Effector CD8-positive, alpha-beta T cell (primary cell): ENCODE measurements at regions not wholly inside any gene's neighbourhood (a gene's known extent, or its start where the extent isn't known, plus 50 kb on each side); places are given as distances from the start of the nearest gene placed in this dataset.

Experiments used
- DNase-seq: peaks from one replicate; lab custom pipeline; 2025; lab: John Stamatoyannopoulos, UW

DNA sequence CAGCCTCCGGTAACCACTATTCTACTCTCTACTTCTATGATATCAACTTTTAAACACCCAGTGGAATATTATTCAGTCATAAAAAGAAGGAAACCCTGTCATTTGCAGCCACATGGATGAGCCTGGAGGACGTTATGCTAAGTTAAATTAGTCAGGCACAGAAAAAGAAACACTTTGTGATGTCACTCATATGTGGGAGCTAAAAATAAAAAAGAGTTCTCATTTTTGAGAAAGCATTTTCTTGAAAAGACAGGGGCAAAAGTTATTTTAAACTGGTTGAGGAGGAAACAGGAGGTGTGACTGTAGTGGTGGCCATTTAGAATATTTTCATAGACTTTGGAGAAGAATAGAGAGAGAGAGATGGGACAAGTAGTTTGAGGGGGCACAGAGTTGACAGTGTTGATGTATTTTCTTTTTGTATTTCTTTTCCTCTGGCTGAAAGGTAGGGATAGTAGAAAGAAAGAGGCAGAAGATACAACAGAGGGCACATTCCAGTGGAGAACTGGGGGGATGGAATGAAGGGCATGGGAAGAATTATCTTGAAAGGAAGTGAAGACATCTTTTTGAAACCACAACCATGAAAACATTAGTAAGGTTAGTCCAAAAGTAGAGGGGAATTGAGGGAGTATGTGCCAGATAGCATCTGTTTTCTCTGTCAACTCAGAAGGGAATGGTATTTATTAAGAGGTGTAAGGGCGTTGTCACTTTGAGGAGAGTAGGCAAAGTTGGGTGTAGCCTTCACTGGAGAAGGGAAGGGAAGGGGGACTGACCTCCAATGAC, 181.3 kb upstream of the GMDS start:
- DNase-seq = no peak

DNA sequence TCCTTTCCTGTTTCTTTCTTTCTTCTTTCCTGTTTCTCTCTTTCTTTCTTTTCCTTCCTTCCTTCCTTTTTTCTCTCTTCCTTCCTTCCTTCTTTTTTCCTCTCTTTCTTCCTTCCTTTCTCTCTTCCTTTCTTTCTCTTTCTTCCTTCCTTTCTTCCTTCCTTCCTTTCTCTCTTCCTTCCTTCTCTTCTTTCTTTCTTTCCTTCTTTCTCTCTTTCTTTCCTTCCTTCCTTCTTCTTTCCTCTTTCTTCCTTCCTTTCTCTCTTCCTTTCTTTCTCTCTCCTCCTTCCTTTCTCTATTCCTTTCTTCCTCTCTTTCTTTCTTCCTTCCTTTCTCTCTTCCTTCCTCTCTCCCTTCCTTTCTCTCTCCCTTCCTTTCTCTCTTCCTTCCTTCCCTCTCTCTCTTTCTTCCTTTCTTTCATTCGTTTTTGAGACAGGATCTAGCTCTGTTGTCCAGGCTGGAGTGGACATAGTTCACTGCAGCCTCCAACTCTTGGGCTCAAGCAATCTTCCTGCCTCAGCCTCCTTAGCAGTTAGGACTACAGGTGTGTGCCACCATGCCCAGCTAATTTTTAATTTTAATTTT, 170.8 kb upstream of the GMDS start:
- DNase-seq = no peak

DNA sequence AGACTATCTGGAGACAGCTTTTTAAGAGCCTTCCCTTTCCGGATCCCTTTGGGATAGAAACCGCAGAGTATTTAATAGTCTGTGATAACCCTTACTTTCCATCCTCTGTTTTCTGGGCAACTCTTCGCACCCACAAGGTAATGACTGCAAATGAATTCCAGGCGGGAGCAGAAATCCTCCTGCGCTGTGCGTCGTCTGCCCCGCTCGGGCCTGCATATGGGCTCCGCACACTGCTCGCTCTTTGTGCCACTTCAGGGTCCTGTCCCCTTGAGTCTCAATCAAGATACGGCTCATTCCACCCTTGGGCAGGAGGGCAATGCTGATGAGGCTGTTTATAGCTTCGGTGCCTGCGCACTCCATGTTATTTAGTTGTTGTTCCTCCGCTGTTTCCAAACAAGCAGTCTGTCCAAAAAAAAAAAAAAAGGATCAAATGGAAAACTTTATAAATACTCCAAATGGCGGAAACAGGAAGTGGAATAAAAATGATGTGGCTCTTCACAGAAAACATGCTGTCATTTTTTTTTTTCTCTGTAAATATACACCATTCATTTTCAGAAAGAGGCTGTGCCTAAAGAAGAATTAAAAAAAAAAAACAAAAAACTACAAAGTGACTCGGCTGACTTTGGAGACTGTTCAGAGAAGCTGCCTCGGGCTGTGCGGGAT, 169.6 kb upstream of the GMDS start:
- no peak for DNase-seq

DNA sequence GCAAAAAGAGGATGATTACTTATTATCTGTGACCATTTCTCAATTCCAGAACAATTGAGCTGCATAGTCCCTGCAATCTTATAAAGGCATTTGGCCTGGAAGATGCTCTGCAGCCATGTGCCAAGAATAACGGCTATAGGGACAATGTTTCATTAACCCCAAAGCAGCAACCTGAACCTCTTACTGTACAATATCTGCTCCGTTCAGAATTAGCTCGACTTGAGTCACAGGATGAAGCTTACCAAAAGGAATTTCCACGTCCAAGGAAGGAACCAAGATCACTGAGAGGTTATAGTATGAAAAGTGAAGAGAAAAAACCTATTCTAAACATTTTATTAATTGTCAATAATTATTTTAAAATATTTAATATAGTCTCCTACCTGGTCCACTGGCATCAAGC, 167.3 kb upstream of the GMDS start:
- no peak for DNase-seq

DNA sequence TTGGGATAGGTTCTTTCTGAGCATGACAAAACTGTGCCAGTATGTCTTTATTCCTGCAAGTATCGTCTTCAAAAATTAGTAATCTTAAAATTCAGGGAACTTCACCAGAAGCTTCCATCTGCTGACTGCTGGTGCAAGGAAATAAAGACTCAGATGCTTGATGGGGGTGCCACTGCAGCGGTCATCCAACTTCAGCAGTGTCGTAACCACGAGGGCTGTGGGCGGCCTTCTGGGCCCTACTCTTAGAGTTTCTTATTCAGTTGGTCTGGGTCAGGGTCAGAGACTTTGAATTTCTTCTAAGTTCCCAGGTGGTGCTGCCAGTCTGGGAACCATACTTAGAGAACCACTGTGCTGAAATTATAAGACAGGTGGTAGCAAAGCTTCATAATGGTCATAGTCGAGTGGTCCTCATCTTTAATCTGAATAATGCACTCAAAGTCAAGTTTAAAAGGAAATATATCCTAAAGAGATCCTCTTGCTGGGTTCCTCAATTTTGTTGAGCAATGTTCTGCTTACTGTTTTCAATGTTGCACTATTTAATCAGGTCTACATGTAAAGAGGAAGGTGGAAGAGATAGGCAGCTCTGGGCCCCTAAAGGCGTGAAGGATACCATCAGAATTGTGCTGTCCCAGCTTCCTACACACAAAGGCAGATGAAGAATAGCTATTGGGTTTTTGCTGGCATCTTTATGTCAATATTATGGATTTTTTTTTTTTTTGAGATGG, 165.4 kb upstream of the GMDS start:
- no peak for DNase-seq

DNA sequence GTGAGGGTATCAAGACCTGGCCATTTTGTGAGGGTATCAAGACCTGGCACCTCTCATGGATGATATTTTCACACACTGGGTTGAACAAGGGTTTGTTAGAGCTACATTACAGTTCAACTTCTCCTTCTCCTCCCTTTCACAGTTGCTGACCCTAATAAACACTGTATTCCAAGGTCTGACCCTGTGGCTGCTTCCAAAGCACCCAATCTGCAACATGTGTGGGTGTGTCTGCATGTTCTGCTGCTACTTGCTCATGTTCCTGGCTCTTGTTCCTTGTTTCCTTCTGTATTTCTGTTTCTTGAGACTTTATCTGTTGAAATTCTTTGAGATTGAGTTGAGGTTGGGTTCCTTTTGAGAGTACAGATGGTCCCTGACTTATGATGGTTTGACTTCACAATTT, 162.1 kb upstream of the GMDS start:
- no peak for DNase-seq

DNA sequence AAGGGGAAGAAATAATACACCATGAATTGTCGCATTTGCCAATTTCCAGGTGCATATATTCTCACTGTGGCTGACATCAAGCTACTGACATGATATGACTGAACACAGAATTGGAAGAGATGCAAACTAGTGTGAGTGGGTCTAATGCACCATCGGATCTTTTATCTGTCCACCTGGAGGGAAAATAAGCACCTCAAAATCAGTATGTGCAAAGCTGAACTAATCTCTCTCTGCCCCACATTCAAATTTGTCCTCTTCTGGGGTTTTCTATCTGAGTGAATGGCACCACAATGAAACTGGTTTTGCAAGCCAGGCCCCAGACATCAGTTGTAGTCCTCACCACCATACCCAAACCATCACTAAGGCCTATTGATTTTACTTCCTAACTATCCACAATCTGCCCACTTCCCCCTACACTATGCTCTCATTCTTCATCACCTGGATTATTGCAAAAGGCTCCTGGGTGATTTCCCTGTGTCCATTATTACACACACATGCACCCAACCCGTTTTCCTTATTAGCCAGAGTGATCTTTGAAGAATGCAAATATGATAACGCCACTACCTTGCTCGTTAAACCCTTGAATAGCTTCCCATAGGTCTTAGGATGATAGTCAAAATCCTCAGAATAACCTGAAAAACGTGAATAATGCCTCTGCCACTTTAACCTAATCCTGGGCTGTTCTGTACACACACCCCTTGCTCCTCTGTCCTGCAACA, 159.0 kb upstream of the GMDS start:
- no peak for DNase-seq

DNA sequence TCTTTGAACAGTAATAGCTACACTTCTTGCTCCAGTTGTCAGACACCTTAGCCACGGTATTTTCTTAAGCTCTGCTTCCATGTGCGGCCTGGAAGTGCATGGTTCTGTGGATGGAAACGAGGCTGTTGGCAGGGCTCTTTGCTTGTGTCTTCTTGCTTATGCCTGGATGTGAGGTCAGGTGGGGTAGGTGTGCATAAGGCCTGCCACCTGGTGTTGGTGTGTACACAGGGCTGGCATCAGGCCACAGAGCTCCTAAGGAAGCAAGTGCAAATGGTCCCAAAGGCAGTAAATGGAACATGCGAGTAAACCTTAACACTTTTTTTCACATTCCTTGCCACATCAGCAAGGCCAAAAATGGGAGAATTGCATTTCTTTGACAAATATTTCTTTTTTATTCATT, 158.1 kb upstream of the GMDS start:
- DNase-seq = no peak

DNA sequence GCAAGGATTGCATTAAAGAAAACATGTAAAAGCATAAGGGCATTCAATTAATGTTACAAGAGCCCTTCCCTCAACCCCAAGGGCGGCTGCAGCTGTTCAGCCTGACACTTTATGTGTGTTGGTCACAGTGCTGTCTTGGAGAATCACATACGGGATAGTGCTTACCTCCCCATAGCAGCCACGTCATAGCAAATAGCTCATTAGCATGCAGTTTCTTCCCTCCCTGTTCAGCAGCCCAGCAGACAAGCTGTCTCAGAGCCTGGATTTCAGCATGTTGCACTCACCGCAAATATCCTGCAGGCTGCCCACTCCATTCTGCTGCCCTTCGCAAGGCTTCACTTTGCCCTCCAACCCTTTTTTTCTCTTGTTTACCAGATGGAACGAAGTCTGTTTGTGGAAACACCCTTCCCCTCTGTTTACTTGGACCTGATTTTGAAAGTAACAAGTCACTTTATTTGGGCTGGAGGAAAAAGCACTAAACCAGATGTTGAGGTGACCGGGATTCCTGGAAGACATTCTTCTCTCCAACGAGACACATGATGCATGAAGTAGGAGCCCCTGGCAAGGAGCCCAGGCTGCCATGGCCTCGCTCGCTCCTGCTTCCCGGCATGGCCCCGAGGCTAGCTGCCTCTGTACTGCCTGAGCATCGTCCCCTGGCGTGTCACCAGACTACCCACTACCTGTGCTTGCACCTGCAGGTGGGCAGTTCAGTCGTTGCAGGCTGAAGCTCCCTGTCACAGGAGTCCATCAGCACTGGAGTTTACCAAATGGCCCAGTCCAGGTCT, 151.6 kb upstream of the GMDS start:
- no peak for DNase-seq

DNA sequence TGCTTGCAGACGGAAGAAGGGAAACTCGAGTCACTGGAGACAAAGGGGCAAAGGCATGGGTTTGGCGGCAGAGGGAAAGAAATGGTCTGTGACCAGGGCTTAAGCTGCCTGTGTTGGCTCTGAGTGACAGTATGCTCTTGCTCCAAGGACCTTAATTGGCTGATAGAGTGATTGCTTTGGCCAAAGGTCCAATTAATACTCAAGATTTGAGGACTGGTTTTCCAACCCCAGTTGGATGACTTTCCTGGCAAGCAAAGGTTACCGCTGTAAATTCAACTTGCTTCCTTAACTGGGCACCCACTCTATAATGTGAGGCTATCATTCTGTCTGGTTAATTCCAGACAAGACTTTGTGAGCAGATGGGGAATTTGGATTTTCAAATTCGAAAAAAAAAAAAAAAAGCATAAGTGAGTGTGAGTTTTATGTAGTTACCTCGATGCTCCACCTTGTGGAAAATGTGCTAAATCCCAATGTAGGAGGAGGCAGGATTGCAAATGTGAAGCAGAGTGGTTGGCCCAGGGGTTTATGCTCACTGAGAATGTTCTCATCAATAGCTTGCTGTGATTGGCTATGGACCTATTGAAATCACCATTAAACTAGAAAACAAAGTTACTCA, 150.7 kb upstream of the GMDS start:
- no peak for DNase-seq

DNA sequence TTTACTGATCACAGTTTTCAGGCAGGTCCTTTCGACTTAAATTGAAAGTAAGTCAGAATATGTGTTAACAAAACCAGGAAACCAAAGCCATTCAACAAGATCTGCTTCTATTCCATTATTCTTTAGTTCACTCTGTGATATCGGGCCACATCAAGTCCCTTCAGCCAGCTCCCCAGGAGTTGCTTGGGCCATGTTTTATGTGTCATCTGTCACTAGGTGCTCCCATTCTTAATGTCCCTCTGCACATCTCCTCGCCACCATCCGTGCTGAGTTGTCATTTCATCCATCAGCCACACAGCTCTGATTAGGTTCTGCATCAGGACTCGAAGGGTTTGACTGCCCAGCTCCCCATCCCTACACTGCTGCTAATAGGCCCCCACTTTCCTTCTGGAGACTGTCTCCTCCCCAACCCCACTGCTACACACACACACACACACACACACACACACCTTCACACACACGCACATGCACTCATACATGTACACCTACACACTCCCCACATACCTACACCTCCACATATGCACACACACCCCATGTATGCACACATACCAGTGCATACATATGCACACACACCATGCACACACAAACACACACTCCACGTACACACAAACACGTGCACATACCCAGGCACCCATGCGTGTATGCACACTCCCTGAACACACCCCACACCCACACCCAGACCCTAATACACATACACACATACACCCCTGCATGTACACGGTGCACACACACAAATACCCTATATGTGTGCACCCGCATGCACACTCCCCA, 143.3 kb upstream of the GMDS start:
- no peak for DNase-seq

DNA sequence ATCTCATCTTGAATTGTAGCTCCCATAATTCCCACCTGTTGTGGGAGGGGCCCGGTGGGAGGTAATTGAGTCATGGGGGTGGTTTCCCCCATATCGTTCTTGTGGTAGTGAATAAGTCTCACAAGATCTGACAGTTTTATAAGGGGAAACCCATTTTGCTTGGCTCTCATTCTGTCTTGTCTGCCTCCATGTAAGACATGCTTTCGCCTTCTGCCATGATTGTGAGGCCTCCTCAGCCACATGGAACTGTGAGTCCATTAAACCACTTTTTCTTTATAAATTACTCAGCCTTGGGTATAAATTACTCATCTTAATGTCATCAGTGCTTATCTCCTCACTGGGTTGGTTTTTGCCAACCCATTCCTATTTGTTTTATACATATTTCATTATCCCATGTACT, 142.0 kb upstream of the GMDS start:
- no peak for DNase-seq

DNA sequence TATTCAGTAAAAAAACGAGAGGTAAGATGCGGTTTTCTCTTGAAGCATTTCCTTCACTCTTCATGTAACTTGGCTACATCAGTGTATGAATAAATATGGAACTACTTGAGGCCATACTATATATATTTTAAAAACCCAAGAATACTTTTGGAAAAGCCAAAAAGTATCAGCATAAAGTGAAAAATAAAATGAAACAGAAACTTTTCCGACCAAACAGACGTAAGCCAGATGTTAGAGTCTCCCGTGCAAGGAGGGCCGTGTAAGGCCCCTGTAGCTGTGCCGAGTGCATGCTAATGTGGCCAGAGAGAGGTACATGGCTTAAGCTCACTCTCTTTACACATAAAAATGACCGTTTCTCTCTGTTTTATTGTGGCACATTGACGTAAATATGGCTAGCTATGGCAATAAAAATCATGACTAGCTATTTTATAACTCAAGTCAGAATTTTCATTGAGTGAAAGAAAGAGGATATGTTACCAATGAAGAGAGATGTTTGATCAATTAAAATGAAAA, 140.1 kb upstream of the GMDS start:
- no peak for DNase-seq

DNA sequence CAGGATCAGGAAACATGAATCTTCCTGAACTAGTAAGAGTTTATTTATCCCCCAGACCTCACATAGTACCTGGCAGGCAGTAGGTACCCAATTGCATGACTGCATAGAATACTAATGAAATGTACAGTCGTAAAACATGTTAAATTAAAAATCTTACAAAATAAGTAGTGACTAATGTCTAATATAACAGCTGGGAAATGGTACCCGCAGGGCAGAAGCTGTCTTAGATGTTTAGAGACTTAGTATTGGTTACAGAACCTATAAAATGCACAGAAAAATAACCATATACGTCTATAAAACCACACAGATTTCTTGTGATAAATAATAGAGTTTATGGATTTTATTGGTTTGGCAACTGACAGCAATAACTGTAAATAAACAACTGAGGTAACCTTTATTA, 139.1 kb upstream of the GMDS start:
- no peak for DNase-seq

DNA sequence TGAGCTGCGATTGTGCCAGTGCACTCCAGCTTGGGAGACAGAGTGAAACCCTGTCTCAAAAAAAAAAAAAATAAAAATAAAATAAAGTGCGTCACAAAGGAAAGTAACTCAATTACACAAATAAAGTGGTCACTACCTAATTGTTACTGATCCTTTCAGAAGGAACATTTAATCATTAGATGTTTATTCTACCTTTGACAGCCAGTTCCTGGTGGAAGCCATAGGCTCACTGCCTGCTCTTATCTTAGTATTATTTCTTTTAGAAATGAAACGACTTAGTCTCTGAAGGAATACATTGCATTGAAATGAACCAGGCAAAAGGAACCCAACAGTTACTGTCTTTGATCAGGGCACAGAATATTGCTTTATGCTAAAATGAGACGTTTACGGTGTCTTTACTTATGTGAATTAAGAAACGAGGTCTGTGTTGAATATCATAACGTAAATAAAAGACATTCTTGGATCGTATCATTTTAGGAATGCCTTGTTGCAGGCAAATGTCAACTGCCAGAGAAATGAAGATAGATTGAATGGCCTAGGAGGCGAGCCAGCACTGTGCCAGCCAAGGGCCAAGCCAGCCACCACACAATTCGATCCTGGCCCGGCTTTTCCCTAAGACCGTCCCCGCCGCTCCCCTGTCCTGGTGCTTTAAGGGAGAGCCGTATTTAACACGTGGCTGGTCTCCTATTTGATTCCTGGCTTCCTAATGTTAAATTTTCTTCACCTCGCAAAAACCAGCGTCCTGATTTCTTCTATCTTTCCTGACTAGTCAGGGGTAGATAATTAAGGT, 136.7 kb upstream of the GMDS start:
- no peak for DNase-seq

DNA sequence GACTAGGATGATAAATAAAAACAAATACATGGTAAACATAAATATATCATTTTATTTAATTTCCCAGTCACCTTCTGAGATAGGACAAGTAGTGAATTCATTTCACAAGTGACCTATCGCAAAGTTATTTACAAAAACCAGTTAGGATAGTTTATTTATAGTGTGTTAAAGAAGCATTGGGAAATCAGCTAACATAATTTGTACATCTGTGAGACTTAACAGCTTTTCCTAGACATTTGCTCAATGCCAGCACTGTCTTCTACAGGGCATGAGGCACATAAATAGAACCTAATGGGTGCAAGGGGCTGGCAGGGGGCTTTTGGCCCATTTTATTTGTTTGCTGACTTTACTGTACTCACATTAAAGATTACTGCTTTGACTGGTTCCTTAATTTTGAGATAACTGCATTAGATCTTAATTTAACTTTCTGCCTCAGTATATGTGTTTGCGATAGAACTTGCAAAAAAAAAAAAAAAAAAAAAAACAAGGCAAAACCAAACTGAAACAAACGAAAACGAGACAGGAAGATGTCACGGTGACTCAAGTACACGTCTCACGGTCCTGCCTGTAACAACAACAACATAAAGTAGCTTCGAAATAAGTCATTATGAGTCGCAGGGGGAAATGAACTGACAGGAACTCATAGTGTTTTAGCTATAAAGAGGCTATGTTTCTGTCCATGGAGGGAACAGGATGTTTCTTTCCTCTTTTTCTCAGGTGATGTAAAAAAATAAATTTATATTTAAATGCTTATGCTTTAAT, 133.7 kb upstream of the GMDS start:
- DNase-seq = no peak

DNA sequence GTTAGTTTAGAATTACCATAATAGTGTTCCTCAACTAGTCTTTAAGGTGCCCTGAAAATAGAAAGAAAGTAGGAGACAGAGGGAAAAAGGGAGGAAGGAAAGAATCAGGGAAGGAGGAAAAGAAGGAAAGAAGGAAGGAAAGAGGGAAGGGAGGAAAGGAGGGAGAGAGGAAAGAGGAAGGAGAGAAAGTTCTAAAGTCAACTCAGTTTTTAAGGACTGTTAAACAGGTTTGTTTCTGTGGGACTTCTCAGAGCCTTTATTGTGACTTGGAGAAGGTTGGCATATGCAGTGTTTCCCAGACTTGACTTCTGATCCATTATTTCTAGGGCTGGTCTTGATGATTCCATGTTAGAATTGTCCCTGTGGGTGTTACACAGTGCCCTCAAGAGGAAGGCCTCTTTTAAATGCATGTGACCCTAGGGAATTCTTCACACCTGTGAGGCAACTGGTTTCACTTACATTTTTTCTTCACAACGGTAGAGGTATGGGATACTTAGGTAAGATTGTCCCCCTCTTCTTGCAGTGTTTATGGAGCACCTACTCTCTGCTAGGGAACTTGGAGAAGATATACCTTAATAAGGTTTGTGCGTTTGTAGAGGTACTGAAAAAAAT, 132.7 kb upstream of the GMDS start:
- DNase-seq = no peak
